Mesenchymal stem cell (in vitro differentiated cells and primary cell): ENCODE measurements at regions not wholly inside any gene's neighbourhood (a gene's known extent, or its start where the extent isn't known, plus 50 kb on each side); places are given as distances from the start of the nearest gene placed in this dataset.

Experiments
- DNase-seq: peaks from one replicate; pipeline ENCODE4 v3.0.0-alpha.2; 2013
- H2AFZ ChIP-seq: one replicate; pipeline ENCODE4 v1.6.1; 2013; ENCODE audit warnings: low read depth, mild to moderate bottlenecking, control low read depth, inconsistent platforms, low read length, moderate library complexity
- H2AK5ac ChIP-seq: 2 replicates; pipeline ENCODE4 v1.6.1; 2013; ENCODE audit warnings: low read length, moderate library complexity, mild to moderate bottlenecking, inconsistent platforms; ENCODE audit not compliant: severe bottlenecking
- H2BK120ac ChIP-seq: one replicate; pipeline ENCODE4 v1.6.1; 2013; ENCODE audit warnings: low read depth, mild to moderate bottlenecking, inconsistent platforms, low read length, moderate library complexity
- H2BK12ac ChIP-seq, 2 experiments: one replicate each; pipeline ENCODE4 v1.6.1; 2013; ENCODE audit warnings: inconsistent platforms in 2 of 2, low read length in 2 of 2, mild to moderate bottlenecking in 2 of 2, moderate library complexity in 2 of 2, control low read depth in 1 of 2
- H2BK15ac ChIP-seq: one replicate; pipeline ENCODE4 v1.6.1; 2013; ENCODE audit warnings: mild to moderate bottlenecking, low read depth, inconsistent platforms; ENCODE audit not compliant: poor library complexity, severe bottlenecking
- H2BK5ac ChIP-seq: 2 replicates; pipeline ENCODE4 v1.6.1; 2013; ENCODE audit warnings: low read depth, mild to moderate bottlenecking, low read length, control low read depth, inconsistent platforms; ENCODE audit not compliant: poor library complexity, severe bottlenecking
- H3K14ac ChIP-seq, 2 experiments: one replicate each; pipeline ENCODE4 v1.6.1; 2013; ENCODE audit warnings: inconsistent platforms in 2 of 2, low read length in 2 of 2, control low read depth in 1 of 2, mild to moderate bottlenecking in 1 of 2, moderate library complexity in 1 of 2
- H3K18ac ChIP-seq, 2 experiments: one replicate each; pipeline ENCODE4 v1.6.1; 2013; ENCODE audit warnings: inconsistent platforms in 2 of 2, low read length in 2 of 2, control low read depth in 1 of 2, low read depth in 1 of 2, mild to moderate bottlenecking in 1 of 2
- H3K23ac ChIP-seq, 2 experiments: one replicate each; pipeline ENCODE4 v1.6.1; 2013; ENCODE audit warnings: inconsistent platforms in 2 of 2, low read length in 2 of 2, mild to moderate bottlenecking in 2 of 2, moderate library complexity in 2 of 2, control low read depth in 1 of 2
- H3K27ac ChIP-seq: 2 replicates; pipeline ENCODE4 v1.5.1; 2013; ENCODE audit warnings: mild to moderate bottlenecking, moderate library complexity, low read length, control low read depth, inconsistent platforms; ENCODE audit not compliant: poor library complexity, severe bottlenecking
- H3K27me3 ChIP-seq, 2 experiments: 2 replicates each; pipeline versions ENCODE4 v1.6.1 to v1.7.0; 2013; ENCODE audit warnings: low read length in 2 of 2, mild to moderate bottlenecking in 2 of 2, moderate library complexity in 2 of 2, control low read depth in 1 of 2, inconsistent platforms in 1 of 2; ENCODE audit not compliant: control insufficient read depth in 1 of 2, insufficient read depth in 1 of 2
- H3K36me3 ChIP-seq, 2 experiments: 2 replicates each; pipeline versions ENCODE4 v1.6.1 to v1.7.0; 2013; ENCODE audit warnings: low read length in 2 of 2, control low read depth in 1 of 2, inconsistent platforms in 1 of 2, low read depth in 1 of 2, mild to moderate bottlenecking in 1 of 2; ENCODE audit not compliant: insufficient read depth in 2 of 2, control insufficient read depth in 1 of 2
- H3K4ac ChIP-seq, 2 experiments: one replicate each; pipeline ENCODE4 v1.6.1; 2013; ENCODE audit warnings: inconsistent platforms in 2 of 2, low read length in 2 of 2, mild to moderate bottlenecking in 2 of 2, moderate library complexity in 2 of 2, control low read depth in 1 of 2, low read depth in 1 of 2
- H3K4me1 ChIP-seq: 2 replicates; pipeline ENCODE4 v1.6.1; 2013; ENCODE audit warnings: low read depth, low read length, control low read depth; ENCODE audit not compliant: control insufficient read depth, insufficient read depth
- H3K4me2 ChIP-seq: 2 replicates; pipeline ENCODE4 v1.6.1; 2013; ENCODE audit warnings: low read length, mild to moderate bottlenecking, inconsistent platforms; ENCODE audit not compliant: poor library complexity, severe bottlenecking
- H3K4me3 ChIP-seq, 2 experiments: 2 replicates each; pipeline versions ENCODE4 v1.5.1 to v1.7.0; 2013; ENCODE audit warnings: low read length in 2 of 2, mild to moderate bottlenecking in 2 of 2, control low read depth in 1 of 2, low read depth in 1 of 2; ENCODE audit not compliant: insufficient read depth in 1 of 2
- H3K79me1 ChIP-seq: replicated peaks from 2 replicates; pipeline ENCODE4 v1.6.1; 2013; ENCODE audit warnings: mild to moderate bottlenecking, control low read depth, low read length, inconsistent platforms; ENCODE audit not compliant: poor library complexity, severe bottlenecking
- H3K9ac ChIP-seq: 2 replicates; pipeline ENCODE4 v1.7.0; 2013; ENCODE audit warnings: mild to moderate bottlenecking, low read length, moderate library complexity
- H3K9me3 ChIP-seq: 2 replicates; pipeline ENCODE4 v1.7.0; 2013; ENCODE audit warnings: mild to moderate bottlenecking, low read length; ENCODE audit not compliant: control insufficient read depth
- H4K8ac ChIP-seq: one replicate; pipeline ENCODE4 v1.6.1; 2013; ENCODE audit warnings: inconsistent platforms, mild to moderate bottlenecking, low read length, moderate library complexity
- H4K91ac ChIP-seq: one replicate; pipeline ENCODE4 v1.6.1; 2013; ENCODE audit warnings: mild to moderate bottlenecking, low read length, inconsistent platforms
- WGBS: methylation state at CpG from one replicate; pipeline ENCODE4 v1.1.7; 2013; ENCODE audit warnings: mixed read lengths; 5-methylcytosine and 5-hydroxymethylcytosine counted together

GRCh38 chr4:38523054-38523453 is 140.9 kb upstream of the KLF3 start:
- Histone ChIP-seq H4K8ac (no peak overlapping the region), H3K9me3 (no peaks in the 10 kb centered on the region), H3K36me3 (no peaks in the 10 kb centered on the region), H2AFZ (no peak overlapping the region), H3K4ac (no peak overlapping the region), H3K27me3 (no peaks in the 10 kb centered on the region), H3K4me3 (no peak overlapping the region), H2BK5ac (no peak overlapping the region), H3K4me1 (no peaks in the 10 kb centered on the region), H2AK5ac (no peak overlapping the region), H3K79me1 (no peaks in the 10 kb centered on the region), H3K18ac (no peak overlapping the region), H4K91ac (no peak overlapping the region), H3K27ac (no peak overlapping the region), H3K14ac (no peak overlapping the region), H3K9ac (no peak overlapping the region), H2BK120ac (no peak overlapping the region), H2BK12ac (no peak overlapping the region), H2BK15ac (no peak overlapping the region), H3K4me2 (no peak overlapping the region), H3K23ac (no peak overlapping the region)
- WGBS = 76% methylated on average over 5 of the region's 5 CpGs
- no peak for DNase-seq

- no peak overlapping the region for H3K18ac ChIP-seq
- no peak overlapping the region for H4K8ac ChIP-seq
- H2BK12ac ChIP-seq = no peak overlapping the region
- no peak overlapping the region for H2BK120ac ChIP-seq
- H3K4me3 ChIP-seq = no peak overlapping the region
- no peaks in the 10 kb centered on the region for H3K79me1 ChIP-seq
- no peak overlapping the region for H3K9ac ChIP-seq
- H2BK15ac ChIP-seq = no peak overlapping the region
- no peak overlapping the region for H3K14ac ChIP-seq
- H3K4me1 ChIP-seq = no peaks in the 10 kb centered on the region
- H2AFZ ChIP-seq = no peak overlapping the region
- H3K36me3 ChIP-seq = no peaks in the 10 kb centered on the region
- H2AK5ac ChIP-seq = no peak overlapping the region
- H2BK5ac ChIP-seq = no peak overlapping the region
- DNase-seq = no peak
- no peak overlapping the region for H3K27ac ChIP-seq
- H4K91ac ChIP-seq = no peak overlapping the region
- no peak overlapping the region for H3K23ac ChIP-seq
- H3K4ac ChIP-seq = no peak overlapping the region
- H3K27me3 ChIP-seq = no peaks in the 10 kb centered on the region
- H3K9me3 ChIP-seq = no peaks in the 10 kb centered on the region
- no peak overlapping the region for H3K4me2 ChIP-seq
- 92% methylated on average over 15 of the region's 16 CpGs for WGBS
These were observed 140.2 kb upstream of the KLF3 start for GRCh38 chr4:38523524-38524448.

GRCh38 chr4:38526412-38526811 is 137.6 kb upstream of the KLF3 start:
- no peak overlapping the region for H4K91ac ChIP-seq
- H2BK5ac ChIP-seq = no peak overlapping the region
- no peak overlapping the region for H3K18ac ChIP-seq
- H3K9ac ChIP-seq = no peak overlapping the region
- no peak overlapping the region for H4K8ac ChIP-seq
- no peak overlapping the region for H3K4ac ChIP-seq
- no peaks in the 10 kb centered on the region for H3K79me1 ChIP-seq
- H2AK5ac ChIP-seq = no peak overlapping the region
- no peak overlapping the region for H3K14ac ChIP-seq
- no peak overlapping the region for H3K4me2 ChIP-seq
- no peak overlapping the region for H2AFZ ChIP-seq
- H2BK12ac ChIP-seq = no peak overlapping the region
- H3K4me3 ChIP-seq = no peak overlapping the region
- DNase-seq = no peak
- H3K27ac ChIP-seq = no peak overlapping the region
- H2BK120ac ChIP-seq = no peak overlapping the region
- no peaks in the 10 kb centered on the region for H3K9me3 ChIP-seq
- no peaks in the 10 kb centered on the region for H3K27me3 ChIP-seq
- no peak overlapping the region for H2BK15ac ChIP-seq
- 89% methylated on average over 5 of the region's 5 CpGs for WGBS
- no peak overlapping the region for H3K23ac ChIP-seq
- H3K36me3 ChIP-seq = no peaks in the 10 kb centered on the region
- H3K4me1 ChIP-seq = no peaks in the 10 kb centered on the region

GRCh38 chr4:38529189-38530115 is 134.5 kb upstream of the KLF3 start:
- H2AK5ac ChIP-seq = no peak overlapping the region
- H2BK12ac ChIP-seq = no peak overlapping the region
- no peaks in the 10 kb centered on the region for H3K9me3 ChIP-seq
- H3K4me3 ChIP-seq = no peak overlapping the region
- H3K27ac ChIP-seq = no peak overlapping the region
- H3K4me2 ChIP-seq = no peak overlapping the region
- H2BK120ac ChIP-seq = no peak overlapping the region
- H3K18ac ChIP-seq = no peak overlapping the region
- no peaks in the 10 kb centered on the region for H3K79me1 ChIP-seq
- no peak overlapping the region for H4K91ac ChIP-seq
- no peaks in the 10 kb centered on the region for H3K4me1 ChIP-seq
- no peak overlapping the region for H3K9ac ChIP-seq
- H2BK15ac ChIP-seq = no peak overlapping the region
- no peaks in the 10 kb centered on the region for H3K27me3 ChIP-seq
- 87% methylated on average over 14 of the region's 15 CpGs for WGBS
- H3K23ac ChIP-seq = no peak overlapping the region
- no peak overlapping the region for H3K14ac ChIP-seq
- no peak overlapping the region for H2BK5ac ChIP-seq
- H2AFZ ChIP-seq = no peak overlapping the region
- H3K4ac ChIP-seq = no peak overlapping the region
- DNase-seq = no peak
- H4K8ac ChIP-seq = peak overlapping the region; percentile 13
- no peaks in the 10 kb centered on the region for H3K36me3 ChIP-seq
